K562 (cell line): ENCODE measurements at regions not wholly inside any gene's neighbourhood (a gene's known extent, or its start where the extent isn't known, plus 50 kb on each side); places are given as distances from the start of the nearest gene placed in this dataset.

Source experiments
- HNRNPL ChIP-seq: fragments of 200-400 bp; formaldehyde crosslinking; IDR thresholded peaks from 2 replicates; pipeline ENCODE4 v1.6.1; 2017; ENCODE audit warnings: low read depth, mild to moderate bottlenecking, low read length
- POLR2A ChIP-seq: fragments of 450-650 bp; conservative IDR thresholded peaks from 2 replicates; pipeline ENCODE4 v1.6.1; 2016
- SREBF2 ChIP-seq: sonication (generic); formaldehyde crosslinking; IDR thresholded peaks from 2 replicates; pipeline ENCODE4 v1.4.0; 2020; ENCODE audit warnings: mild to moderate bottlenecking, missing genetic modification reagents

DNA sequence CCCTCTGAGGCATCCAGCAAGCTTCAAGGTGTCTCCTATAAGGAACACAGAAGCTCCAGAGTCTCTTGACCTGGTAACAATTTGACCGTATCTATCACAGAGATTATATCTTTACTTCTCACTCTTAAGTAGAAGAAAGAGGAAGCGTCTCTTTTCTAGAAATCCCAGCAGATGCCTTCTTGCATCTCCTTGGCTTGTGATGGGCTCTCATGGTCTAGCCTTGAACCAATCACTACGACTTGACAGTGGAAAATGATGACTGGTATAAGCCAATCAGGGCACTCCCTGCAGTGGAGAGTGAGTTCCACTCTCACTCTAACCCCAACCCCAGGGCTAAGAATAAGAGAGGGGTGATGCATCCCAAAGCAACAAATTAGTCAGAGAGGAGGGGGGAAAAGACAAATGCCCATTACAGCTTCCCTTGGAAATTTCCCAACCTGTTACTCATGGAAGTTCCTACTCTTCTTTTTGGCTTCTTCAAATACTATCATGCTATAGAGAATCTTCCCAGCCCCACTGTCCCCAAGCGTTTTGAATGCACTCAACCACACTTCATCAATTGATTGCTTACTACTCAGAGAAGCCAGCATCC, 293.5 kb downstream of the MN1 start:
- no peak for TF ChIP-seq POLR2A
- no peak for TF ChIP-seq HNRNPL
- TF ChIP-seq SREBF2 (CRISPR knock-in tag) = no peak
